SKM-1 treated with dmso at 0.1 percent for 144 hours (cell line): ENCODE measurements at regions not wholly inside any gene's neighbourhood (a gene's known extent, or its start where the extent isn't known, plus 50 kb on each side); places are given as distances from the start of the nearest gene placed in this dataset.
"Not testable (repeated sequence)": the region's sequence is repeated elsewhere in the genome, so short reads cannot be mapped to it uniquely, and the experiment has no call there.

Experiments used
- DNase-seq: peaks from one replicate; lab custom pipeline; 2025; ENCODE audit not compliant: unreplicated experiment; lab: John Stamatoyannopoulos, UW

DNA sequence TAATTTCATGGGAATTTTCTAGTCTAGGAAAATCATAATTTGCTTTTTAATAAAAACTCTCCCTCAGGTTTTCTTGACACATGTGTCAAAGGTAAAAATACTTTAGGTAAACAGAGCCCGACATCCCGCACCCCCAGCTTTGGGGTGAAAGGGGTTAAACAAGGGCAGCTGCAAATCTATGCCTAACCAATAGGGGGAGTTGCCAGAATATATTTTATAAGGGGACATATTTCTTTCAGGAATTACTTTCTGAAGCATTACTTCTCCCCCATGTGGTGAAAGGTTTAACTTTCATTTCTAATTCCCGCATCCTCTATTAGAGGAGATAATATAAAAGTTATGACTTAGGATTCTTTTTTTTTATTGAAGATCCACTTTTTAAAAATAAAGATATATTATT is 53.9 kb upstream of the HEPH start:
- peak; percentile 37 for DNase-seq

DNA sequence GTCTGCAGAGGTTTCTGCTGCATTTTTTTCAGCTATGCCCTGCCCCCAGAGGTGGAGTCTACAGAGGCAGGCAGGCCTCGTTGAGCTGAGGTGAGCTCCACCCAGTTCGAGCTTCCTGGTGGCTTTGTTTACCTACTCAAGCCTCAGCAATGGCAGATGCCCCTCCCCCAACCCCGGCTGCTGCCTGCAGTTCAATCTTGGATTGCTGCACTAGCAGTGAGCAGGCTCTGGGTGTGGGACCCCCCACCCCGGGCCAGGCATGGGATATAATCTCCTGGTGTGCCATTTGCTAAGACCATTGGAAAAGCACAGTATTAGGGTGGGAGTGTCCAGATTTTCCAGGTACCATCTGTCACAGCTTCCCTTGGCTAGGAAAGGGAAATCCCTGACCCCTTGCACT is 56.2 kb upstream of the HEPH start:
- DNase-seq = not testable (repeated sequence)

DNA sequence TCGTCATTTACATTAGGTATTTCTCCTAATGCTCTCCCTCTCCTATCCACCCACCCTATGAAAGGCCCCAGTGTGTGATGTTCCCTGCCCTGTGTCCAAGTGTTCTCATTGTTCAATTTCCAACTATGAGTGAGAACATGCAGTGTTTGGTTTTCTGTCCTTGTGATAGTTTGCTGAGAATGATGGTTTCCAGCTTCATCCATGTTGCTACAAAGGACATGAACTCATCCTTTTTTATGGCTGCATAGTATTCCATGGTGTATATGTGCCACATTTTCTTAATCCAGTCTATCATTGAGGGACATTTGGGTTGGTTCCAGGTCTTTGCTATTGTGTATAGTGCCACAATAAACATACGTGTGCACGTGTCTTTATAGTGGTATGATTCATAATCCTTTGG is 61.6 kb upstream of the HEPH start:
- DNase-seq = not testable (repeated sequence)

DNA sequence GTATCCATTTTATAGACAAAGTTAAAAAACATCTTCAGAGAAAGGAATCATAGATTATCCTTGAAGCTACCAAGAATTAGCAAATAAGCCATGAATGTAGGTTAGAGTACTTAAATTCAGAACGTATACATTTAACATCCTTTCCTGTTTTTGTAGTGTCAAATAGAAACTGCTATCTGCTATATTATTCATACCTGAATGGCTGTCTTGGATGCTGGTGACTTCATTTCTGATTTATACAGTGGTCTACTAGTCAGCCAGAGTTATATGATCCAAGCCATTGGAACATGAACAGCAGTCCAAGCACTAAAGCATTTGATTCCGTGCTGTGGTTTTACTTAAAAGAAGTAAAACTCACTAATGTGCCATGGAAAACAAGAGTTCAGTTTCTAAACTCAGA is 58.3 kb upstream of the VSIG4 start:
- no peak for DNase-seq

DNA sequence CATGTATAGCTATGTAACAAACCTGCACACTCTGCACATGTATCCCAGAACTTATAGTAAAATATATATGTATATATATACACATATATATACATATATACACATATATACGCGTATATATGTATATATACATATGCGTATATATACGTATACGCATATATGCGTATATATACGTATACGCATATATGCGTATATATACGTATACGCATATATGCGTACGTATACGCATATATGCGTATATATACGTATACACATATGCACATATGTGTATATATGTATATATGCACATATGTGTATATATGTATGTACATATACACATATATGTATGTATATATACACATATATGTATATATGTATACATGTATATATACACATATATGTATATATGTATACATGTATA is 57.1 kb upstream of the VSIG4 start:
- DNase-seq = not testable (repeated sequence)

DNA sequence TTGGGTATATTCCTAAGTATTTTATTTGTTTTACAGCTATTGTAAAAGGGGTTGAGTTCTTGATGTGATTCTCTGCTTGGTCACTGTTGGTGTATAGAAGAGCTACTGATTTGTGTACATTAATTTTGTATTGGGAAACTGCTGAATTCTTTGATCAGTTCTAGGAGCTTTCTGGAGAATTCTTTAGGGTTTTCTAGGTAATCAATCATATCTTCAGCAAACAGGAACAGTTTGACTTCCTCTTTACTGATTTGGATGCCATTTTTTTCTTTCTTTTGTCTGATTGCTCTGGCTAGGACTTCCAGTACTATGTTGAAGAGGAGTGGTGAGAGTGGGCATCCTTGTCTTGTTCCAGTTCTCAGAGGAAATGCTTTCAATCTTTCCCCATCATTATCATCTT is 50.1 kb upstream of the VSIG4 start:
- DNase-seq = not testable (repeated sequence)
